ENCODE measurements at regions not wholly inside any gene's neighbourhood (a gene's known extent, or its start where the extent isn't known, plus 50 kb on each side); places are given as distances from the start of the nearest gene placed in this dataset.

DNA sequence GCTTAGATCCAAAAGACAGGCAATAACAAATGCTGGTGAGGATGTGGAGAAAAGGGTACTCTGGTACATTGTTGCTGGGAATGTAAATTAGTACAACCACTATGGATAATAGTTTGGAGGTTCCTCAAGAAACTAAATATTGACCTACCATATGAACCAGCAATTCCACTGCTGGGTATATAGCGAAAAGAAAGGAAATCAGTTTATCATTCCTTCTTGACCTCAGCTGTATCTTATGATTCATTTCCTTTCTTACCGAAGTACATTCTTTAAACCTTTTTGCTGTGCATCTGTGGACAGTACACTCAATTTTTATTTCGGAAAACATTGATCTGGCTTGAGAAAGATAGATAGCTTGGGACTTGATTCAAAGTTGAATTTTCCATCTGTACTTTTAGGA is 183.2 kb upstream of the LRFN5 start:
- no peak for TF ChIP-seq POLR2A (IDR thresholded peaks at IDR 0.05)
- TF ChIP-seq, protein P1, sequence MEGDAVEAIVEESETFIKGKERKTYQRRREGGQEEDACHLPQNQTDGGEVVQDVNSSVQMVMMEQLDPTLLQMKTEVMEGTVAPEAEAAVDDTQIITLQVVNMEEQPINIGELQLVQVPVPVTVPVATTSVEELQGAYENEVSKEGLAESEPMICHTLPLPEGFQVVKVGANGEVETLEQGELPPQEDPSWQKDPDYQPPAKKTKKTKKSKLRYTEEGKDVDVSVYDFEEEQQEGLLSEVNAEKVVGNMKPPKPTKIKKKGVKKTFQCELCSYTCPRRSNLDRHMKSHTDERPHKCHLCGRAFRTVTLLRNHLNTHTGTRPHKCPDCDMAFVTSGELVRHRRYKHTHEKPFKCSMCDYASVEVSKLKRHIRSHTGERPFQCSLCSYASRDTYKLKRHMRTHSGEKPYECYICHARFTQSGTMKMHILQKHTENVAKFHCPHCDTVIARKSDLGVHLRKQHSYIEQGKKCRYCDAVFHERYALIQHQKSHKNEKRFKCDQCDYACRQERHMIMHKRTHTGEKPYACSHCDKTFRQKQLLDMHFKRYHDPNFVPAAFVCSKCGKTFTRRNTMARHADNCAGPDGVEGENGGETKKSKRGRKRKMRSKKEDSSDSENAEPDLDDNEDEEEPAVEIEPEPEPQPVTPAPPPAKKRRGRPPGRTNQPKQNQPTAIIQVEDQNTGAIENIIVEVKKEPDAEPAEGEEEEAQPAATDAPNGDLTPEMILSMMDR (IDR thresholded peaks at IDR 0.05) = no peak
